ENCODE measurements at regions not wholly inside any gene's neighbourhood (a gene's known extent, or its start where the extent isn't known, plus 50 kb on each side); places are given as distances from the start of the nearest gene placed in this dataset.

DNA sequence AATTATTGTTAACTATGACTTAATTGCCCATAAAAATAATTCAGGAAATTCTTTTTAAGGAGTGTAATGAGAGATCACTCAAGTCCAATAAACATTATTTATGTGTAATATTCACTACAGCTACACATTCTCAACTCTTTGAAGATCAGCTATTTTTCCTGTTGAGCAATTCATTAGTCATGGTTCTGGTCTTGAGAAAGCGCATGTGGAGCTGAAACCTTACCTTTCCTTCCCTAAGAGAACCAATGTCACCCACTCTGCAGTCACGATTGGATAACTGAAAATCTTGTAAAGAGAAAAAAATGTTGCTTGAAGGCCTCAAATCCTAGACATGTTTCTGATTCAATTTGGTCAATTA, 736.9 kb upstream of the MARCKS start:
- no peak for DNase-seq

- no peak for DNase-seq
Measured at GRCh38 chr6:113120582-113121285, 736.4 kb upstream of the MARCKS start.

- DNase-seq: no peak
Measured at GRCh38 chr6:113121571-113121970, 735.6 kb upstream of the MARCKS start.

DNA sequence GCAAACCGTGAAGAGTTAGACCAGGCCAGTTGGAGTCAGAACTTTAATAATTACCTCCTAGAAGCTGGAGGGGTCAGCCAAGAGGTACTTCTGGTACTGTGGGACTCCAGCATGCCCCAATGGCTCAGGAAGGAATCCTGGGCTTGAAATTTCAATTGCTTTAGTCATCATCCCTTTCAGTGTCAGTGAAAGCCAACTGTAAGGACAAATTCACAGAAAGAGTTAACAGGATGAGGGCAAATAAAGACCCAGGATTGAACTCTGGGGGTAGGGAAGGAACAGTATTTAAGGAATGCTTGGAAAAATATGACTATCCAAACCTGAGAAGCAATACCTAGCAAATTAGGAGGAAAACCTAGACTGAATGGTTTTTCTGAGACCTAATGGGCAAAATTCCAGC, 735.1 kb upstream of the MARCKS start:
- DNase-seq: no peak

- DNase-seq: no peak
Measured at GRCh38 chr6:113125626-113126025, 731.5 kb upstream of the MARCKS start.

DNA sequence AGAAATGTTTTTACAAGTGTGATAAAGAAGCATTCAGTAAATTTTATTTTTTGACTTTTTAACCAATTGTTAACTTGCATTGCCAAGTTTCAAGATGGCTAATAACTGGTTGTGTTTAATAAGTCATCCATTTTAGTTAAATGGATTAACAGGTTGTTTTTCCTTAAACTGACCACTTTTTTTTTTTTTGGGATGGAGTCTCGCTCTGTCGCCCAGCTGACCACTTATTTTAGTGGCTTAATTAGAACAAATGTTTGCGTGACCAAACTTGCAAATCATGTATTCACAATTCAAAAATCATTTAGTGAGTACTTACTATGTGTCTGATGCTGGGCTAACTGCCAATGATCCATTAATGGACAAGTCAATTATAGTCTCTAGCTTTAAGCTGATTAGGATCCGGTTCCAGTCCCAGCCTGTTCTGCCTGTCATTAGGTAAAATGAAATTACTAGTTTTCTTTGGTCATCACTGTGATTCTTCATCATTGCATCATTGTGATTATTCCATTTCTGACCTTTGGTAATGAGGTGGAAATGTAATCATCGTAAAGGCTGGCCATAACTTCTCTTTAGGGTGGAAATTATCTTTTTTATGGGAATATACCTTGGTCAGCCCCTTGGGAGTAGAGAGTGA, 729.2 kb upstream of the MARCKS start:
- DNase-seq: no peak

- no peak for DNase-seq
Measured at GRCh38 chr6:113128661-113129060, 728.5 kb upstream of the MARCKS start.

DNA sequence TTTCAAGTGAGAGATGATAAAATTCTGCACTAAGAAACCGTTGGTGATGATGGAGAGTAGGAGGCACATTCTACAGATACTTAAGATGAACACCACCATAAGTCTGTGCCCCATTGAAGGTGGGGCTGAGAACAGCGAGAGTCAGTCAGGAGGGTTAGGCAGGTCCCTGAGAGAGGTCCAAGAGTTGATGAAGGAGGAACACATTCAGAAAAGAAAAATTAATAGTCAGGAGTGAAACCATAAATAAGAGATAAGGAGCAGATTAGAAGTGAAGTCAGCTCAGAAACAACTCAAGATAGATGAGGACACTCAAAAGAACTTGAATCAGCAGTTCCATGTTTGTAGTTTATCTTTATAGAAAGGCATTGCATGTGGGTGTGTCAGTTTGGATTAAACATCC, 727.2 kb upstream of the MARCKS start:
- no peak for DNase-seq

DNA sequence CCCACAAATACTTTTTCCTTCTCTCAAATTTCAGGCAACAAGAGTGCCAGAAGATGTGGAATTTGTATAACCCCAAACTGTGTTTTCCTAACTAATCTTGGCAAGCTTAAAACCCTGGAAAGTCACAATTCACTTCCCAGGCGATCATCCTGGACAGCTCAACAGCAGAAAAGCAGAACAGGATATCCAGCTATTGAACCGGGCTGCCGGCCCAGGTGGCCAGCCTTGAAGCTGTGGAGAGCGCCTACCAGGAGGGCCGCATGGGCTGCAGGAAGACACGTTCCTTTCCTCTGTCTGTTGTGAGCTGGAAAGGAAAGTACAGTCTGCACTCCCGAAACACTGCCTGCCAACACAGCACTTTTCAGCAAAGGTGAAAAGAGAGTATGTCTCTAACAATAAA, 719.7 kb upstream of the MARCKS start:
- DNase-seq: no peak

- DNase-seq: no peak
Measured at GRCh38 chr6:113140721-113141120, 716.4 kb upstream of the MARCKS start.

DNA sequence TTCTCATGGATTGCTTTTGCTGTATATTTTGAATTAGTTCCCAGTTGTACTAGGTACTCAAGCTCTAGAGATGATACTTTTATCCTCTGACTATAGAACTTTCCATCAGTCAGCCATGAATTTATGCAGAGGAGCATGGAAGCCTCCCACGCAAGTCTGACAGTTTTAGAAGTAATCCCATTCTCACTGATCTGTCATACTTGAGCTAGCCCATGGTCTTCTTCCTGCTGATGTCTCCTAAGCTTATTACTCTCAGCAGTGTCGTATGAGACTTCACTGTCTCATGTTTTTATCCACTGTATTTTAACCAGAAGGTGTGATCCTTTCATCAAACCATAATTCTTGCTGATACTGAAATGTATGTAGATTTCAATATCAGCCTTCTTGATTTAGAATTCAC, 715.2 kb upstream of the MARCKS start:
- DNase-seq: no peak

DNA sequence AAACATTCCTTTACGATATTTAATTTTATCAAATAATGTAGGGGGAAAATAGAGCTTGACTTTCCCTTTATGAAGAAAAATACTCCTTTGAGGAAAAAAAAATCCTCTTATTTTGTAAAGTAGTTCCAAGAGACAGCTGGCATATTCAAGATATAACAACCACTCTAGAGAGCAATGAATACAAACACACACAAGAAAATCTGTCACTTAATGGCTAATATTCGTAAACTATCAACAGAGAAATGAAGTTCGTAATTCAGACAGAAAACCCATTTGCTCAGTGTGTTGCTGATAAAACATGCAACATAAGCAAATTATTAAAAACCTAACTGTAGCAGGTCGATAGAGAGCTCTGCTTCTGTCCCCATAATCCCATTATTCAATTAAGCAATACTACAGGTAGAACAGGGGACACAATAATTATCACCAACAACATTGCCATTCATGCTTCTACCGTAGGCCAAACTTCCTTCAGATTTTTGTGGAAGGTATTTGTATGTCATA, 714.4 kb upstream of the MARCKS start:
- no peak for DNase-seq

DNA sequence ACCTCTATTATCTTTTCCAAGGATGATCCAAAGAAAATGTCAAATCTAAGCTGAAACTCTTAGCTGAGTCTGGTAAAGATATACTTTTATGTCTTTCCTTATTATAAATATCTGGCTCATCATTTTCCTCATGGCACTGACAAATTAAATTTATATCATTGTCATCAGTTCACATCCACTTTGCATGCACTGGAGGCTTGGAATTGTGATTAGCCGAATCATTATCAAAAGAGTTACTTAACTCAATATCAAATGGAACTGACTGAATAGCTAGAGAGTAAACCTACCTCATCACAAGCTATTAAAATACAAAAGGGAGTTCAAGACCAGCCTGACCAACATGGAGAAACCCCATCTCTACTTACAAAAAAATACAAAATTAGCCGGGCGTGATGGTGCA, 713.9 kb upstream of the MARCKS start:
- DNase-seq: no peak

DNA sequence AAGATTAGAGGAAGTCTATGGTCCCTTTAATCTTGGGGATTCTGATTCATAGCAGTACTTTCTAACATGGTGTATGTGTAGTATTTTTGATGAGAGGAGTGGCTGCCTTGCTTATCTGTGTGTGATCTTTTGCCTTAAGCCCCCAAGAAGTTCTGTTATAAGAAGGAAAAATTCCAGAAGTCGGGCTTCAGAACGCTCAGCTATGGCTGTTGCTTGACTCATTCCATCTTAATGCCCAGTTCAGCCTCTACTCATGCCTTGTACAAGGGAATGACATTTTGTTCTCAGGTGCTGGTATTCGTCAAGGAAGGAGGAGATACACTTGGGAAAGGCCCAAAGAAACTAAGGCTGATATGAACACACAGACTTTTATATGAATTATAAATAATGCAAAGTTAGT, 713.0 kb upstream of the MARCKS start:
- no peak for DNase-seq

DNA sequence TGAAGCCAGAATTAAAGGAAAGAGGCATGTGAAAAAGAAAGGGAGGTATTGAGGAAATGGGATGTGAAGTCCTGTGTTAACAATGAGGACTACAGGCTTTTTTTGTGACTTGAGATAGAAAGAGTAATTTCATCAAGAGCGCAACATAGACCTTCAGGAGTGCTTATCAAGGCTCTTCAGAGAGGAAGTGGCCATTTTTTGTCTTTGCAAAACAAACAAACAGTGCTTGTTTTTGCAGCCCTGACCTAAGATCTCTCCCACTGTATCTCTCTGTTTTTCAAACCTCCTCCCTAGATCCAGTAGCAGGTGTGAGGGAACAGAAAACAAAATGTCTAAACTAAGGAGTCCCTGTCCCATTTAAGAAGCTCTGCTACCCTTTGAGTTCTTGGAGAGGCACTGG, 710.3 kb upstream of the MARCKS start:
- no peak for DNase-seq

- DNase-seq: no peak
Measured at GRCh38 chr6:113147544-113147943, 709.6 kb upstream of the MARCKS start.

GRCh38 chr6:113148566-113148965, 708.6 kb upstream of the MARCKS start:
- no peak for DNase-seq

GRCh38 chr6:113149511-113149910, 707.6 kb upstream of the MARCKS start:
- no peak for DNase-seq

DNA sequence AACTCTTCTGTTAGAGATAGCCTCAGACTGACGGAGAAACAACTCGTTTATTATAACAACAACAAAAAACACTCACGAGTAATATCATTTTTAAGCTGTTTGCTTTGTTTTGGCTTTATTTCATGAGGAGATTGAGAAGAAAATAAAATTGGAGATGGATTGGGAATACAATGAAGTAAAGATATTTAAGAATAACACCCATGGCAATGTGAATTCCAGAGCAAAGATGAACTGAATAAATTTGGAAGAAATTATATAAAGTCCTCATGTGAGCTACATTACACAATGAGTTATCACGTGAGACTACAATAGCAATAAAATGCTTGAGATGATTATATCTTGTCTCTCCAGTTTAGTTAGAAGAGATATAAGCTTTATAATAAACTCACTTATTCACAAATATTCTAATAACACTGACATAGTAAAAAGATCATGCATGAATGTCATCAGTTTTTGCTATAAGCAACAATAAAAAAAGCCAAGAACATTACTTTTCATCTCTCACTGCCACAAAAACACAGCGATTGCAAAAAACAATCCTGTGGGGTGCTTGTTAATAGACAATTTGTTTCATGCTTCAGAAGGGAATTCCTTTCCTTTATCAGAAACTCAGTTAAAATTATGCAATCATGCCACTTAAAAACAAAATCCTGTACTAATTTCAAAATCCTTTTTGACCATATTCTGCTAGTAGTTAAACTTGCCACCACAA, 696.7 kb upstream of the MARCKS start:
- no peak for DNase-seq

GRCh38 chr6:113161018-113161315, 696.2 kb upstream of the MARCKS start:
- DNase-seq: no peak

GRCh38 chr6:113162739-113163138, 694.4 kb upstream of the MARCKS start:
- DNase-seq: no peak

DNA sequence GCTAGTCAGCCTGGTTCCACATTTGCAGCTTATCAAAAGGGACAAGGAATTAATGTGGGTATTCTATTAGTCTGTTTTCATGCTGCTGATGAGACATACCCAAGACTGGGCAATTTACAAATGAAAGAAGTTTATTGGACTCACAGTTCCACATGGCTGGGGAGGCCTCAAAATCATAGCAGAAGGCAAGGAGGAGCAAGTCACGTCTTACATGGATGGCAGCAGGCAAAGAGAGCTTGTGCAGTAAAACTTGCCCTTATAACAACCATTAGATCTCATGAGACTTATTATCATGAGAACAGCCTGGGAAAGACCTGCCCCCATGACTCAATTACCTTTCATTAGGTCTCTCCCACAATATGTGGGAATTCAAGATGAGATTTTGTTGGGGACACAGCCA, 689.1 kb upstream of the MARCKS start:
- DNase-seq: no peak

- DNase-seq: no peak
Measured at GRCh38 chr6:113169484-113169883, 687.7 kb upstream of the MARCKS start.

DNA sequence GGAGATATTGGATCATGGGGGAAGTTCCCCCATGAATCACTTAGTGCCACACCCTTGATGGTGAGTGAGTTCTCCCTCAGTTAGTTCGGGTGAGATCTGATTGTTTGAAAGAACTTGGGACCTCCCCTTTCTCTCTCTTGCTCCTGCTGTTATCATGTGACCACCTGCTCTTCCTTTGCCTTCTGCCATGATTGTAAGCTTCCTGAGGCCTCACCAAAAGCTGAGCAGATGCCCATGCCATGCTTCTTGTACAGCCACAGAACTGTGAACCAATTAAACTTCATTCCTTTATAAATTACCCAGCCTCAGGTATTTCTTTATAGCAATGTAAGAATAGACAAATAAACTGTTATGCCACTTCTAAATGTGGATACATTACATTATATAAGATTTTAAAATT, 686.7 kb upstream of the MARCKS start:
- no peak for DNase-seq

- no peak for DNase-seq
Measured at GRCh38 chr6:113171882-113172281, 685.3 kb upstream of the MARCKS start.
